ENCODE measurements at regions not wholly inside any gene's neighbourhood (a gene's known extent, or its start where the extent isn't known, plus 50 kb on each side); places are given as distances from the start of the nearest gene placed in this dataset.

- TF ChIP-seq CTCF (IDR thresholded peaks at IDR 0.05) = no peak
- TF ChIP-seq POLR2AphosphoS5 (IDR thresholded peaks at IDR 0.05) = no peak
These were observed 441.9 kb upstream of the ADGRL4 start for GRCh38 chr1:79448426-79448825.

All from breast epithelium (tissue), 3 donors.